Loucy (cell line): ENCODE measurements at regions not wholly inside any gene's neighbourhood (a gene's known extent, or its start where the extent isn't known, plus 50 kb on each side); places are given as distances from the start of the nearest gene placed in this dataset.

Experiments used
- H2AFZ ChIP-seq: fragments of 200-600 bp; sonication (generic); 2 replicates; pipeline ENCODE4 v1.6.0; 2016; ENCODE audit warnings: antibody characterized with exemption, mild to moderate bottlenecking, low read length, moderate library complexity
- H3F3A ChIP-seq: fragments of 200-600 bp; 2 replicates; pipeline ENCODE4 v1.6.0; 2016; ENCODE audit warnings: antibody characterized with exemption, low read depth, mild to moderate bottlenecking
- H3K27me3 ChIP-seq: fragments of 200-600 bp; sonication (generic); 2 replicates; pipeline ENCODE4 v1.6.1; 2014; ENCODE audit warnings: low read length, mild to moderate bottlenecking; ENCODE audit not compliant: insufficient read depth, poor library complexity, severe bottlenecking
- H3K36me3 ChIP-seq: fragments of 200-600 bp; sonication (generic); 2 replicates; pipeline ENCODE4 v1.6.1; 2016; ENCODE audit warnings: low read length; ENCODE audit not compliant: insufficient read depth
- H3K4me1 ChIP-seq: fragments of 200-600 bp; sonication (generic); 2 replicates; pipeline ENCODE4 v1.5.1; 2014; ENCODE audit warnings: low read length, mild to moderate bottlenecking; ENCODE audit not compliant: insufficient read depth, poor library complexity, severe bottlenecking
- H3K4me2 ChIP-seq: fragments of 200-600 bp; sonication (generic); 2 replicates; pipeline ENCODE4 v1.6.0; 2014; ENCODE audit warnings: antibody characterized with exemption, low read length, low read depth, mild to moderate bottlenecking; ENCODE audit not compliant: poor library complexity, severe bottlenecking
- H3K4me3 ChIP-seq: fragments of 200-600 bp; sonication (generic); 2 replicates; pipeline ENCODE4 v1.5.1; 2014; ENCODE audit warnings: low read length, mild to moderate bottlenecking, mixed read lengths; ENCODE audit not compliant: poor library complexity, severe bottlenecking
- H3K79me2 ChIP-seq: fragments of 200-600 bp; sonication (generic); 2 replicates; pipeline ENCODE4 v1.6.1; 2014; ENCODE audit warnings: low read length; ENCODE audit not compliant: insufficient read depth
- H3K9ac ChIP-seq: fragments of 200-600 bp; sonication (generic); 2 replicates; pipeline ENCODE4 v1.6.0; 2014; ENCODE audit warnings: mild to moderate bottlenecking, low read depth, low read length, moderate library complexity; ENCODE audit not compliant: poor library complexity, severe bottlenecking
- H3K9me2 ChIP-seq: fragments of 200-600 bp; sonication (generic); replicated peaks from 2 replicates; pipeline ENCODE4 v1.6.1; 2016; ENCODE audit warnings: low read depth, low read length, mixed read lengths
- H3K9me3 ChIP-seq: fragments of 200-600 bp; sonication (generic); 2 replicates; pipeline ENCODE4 v1.6.1; 2014; ENCODE audit warnings: mild to moderate bottlenecking, antibody characterized with exemption, low read length, low read depth; ENCODE audit not compliant: insufficient read depth
- H4K20me1 ChIP-seq: fragments of 200-600 bp; sonication (generic); 2 replicates; pipeline ENCODE4 v1.6.0; 2014; ENCODE audit warnings: antibody characterized with exemption, low read length, mild to moderate bottlenecking; ENCODE audit not compliant: insufficient read depth, poor library complexity, severe bottlenecking
- CTCF ChIP-seq: fragments of 200-600 bp; sonication (generic); conservative IDR thresholded peaks from 2 replicates; pipeline ENCODE4 v1.5.1; 2014; ENCODE audit warnings: mild to moderate bottlenecking, antibody characterized with exemption, low read length
- EZH2phosphoT487 ChIP-seq: fragments of 200-600 bp; IDR thresholded peaks from 2 replicates; pipeline ENCODE4 v1.6.1; 2018; ENCODE audit warnings: antibody characterized with exemption, mild to moderate bottlenecking, moderate library complexity, borderline replicate concordance

- H3K9me2 ChIP-seq: no peaks in the 10 kb centered on the region
- no peaks in the 10 kb centered on the region for H3F3A ChIP-seq
- H3K9ac ChIP-seq: no peak overlapping the region
- H3K79me2 ChIP-seq: no peaks in the 10 kb centered on the region
- H2AFZ ChIP-seq: no peak overlapping the region
- H3K36me3 ChIP-seq: no peaks in the 10 kb centered on the region
- H3K27me3 ChIP-seq: no peaks in the 10 kb centered on the region
- H4K20me1 ChIP-seq: no peaks in the 10 kb centered on the region
- no peak overlapping the region for H3K4me2 ChIP-seq
- no peaks in the 10 kb centered on the region for H3K4me1 ChIP-seq
- H3K4me3 ChIP-seq: no peak overlapping the region
- TF ChIP-seq EZH2phosphoT487: no peak
- TF ChIP-seq CTCF: no peak
- H3K9me3 ChIP-seq: no peaks in the 10 kb centered on the region
Measured at GRCh38 chr1:38431535-38432376, 385.2 kb upstream of the POU3F1 start.

GRCh38 chr1:38430949-38431348 is 384.4 kb upstream of the POU3F1 start:
- H3K27me3 ChIP-seq: no peaks in the 10 kb centered on the region
- H4K20me1 ChIP-seq: no peaks in the 10 kb centered on the region
- H2AFZ ChIP-seq: no peak overlapping the region
- no peak overlapping the region for H3K4me2 ChIP-seq
- no peaks in the 10 kb centered on the region for H3K4me1 ChIP-seq
- H3K9me3 ChIP-seq: no peaks in the 10 kb centered on the region
- no peaks in the 10 kb centered on the region for H3F3A ChIP-seq
- no peak overlapping the region for H3K9ac ChIP-seq
- TF ChIP-seq CTCF (no peak), EZH2phosphoT487 (no peak)
- no peaks in the 10 kb centered on the region for H3K36me3 ChIP-seq
- H3K9me2 ChIP-seq: no peaks in the 10 kb centered on the region
- H3K4me3 ChIP-seq: no peak overlapping the region
- H3K79me2 ChIP-seq: no peaks in the 10 kb centered on the region

DNA sequence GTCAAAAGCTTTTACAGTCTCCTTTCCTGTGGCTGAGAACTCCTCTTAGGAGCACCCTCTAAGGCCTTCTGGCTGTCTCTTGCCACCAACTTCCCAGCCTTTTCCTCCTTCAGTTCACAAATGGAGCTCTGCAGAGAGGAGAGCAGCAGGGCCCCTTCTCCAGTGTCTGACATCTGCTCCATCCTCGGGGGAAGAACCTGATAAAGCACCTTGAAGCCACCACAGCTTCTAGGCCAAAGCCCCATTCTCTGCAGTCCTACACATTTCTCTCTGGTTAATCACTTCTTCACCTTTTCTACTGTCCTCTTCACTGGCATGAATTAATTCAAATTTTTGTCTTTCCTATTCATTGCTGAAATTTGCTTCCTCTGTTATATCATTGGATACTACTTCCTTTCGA is 378.1 kb upstream of the POU3F1 start:
- Histone ChIP-seq H3K9me2 (no peaks in the 10 kb centered on the region), H3K4me3 (no peak overlapping the region), H3K9ac (no peak overlapping the region)

More for the DNA sequence above, 378.1 kb upstream of the POU3F1 start:
- Histone ChIP-seq H3F3A (no peaks in the 10 kb centered on the region), H2AFZ (no peak overlapping the region), H3K4me2 (no peak overlapping the region), H3K9me3 (no peaks in the 10 kb centered on the region), H3K4me1 (no peaks in the 10 kb centered on the region), H3K27me3 (no peaks in the 10 kb centered on the region), H3K79me2 (no peaks in the 10 kb centered on the region), H3K36me3 (no peaks in the 10 kb centered on the region), H4K20me1 (no peaks in the 10 kb centered on the region)
- TF ChIP-seq EZH2phosphoT487 (no peak), CTCF (no peak)
